Activated naive CD4-positive, alpha-beta T cell (primary cell): ENCODE measurements at regions not wholly inside any gene's neighbourhood (a gene's known extent, or its start where the extent isn't known, plus 50 kb on each side); places are given as distances from the start of the nearest gene placed in this dataset.

ENCODE experiments used
- DNase-seq, 4 experiments: peaks; one replicate each; lab custom pipeline; 2025; lab: John Stamatoyannopoulos, UW

DNA sequence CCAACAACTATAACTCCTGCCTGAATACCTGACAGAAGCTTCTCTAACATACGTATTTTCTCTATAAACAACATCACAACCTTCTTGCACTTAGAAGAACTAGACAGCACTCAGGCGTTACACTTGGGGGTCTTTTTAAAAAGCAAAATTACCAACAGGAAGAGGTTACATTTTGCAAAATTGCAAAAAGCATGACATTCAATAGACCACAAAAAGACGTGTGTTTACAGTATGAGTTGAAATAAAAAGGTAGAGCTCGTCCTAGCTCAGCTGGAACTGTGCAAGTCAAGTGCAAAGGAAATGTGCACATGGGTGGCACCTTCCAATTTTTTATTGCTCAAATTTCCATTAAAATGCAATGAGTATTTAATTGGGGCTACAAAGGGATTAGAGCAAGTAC is 375.2 kb upstream of the HSFY2 start:
- DNase-seq = no peak

DNA sequence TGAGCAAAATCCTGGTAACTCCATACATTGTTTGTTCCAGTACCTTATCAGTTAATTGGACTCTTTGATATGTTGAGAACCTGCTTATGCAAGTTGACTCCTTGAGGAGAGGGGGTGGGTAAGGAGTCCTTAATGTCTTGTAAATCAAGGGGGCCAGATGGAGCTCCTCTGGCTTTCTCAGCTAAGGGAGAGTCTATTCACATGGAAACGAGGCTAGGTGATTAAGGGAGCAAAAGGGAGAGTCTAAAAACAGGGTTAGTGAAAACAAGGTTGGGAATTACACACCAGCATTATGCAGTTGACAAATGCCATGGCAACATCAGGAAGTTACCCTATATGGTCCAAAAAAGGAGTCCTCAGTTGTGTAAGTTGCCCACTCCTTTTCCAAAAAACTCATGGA is 372.8 kb upstream of the HSFY2 start:
- no peak for DNase-seq

- no peak for DNase-seq
Measured at GRCh38 chrY:19142093-19142492, 368.6 kb upstream of the HSFY2 start.

DNA sequence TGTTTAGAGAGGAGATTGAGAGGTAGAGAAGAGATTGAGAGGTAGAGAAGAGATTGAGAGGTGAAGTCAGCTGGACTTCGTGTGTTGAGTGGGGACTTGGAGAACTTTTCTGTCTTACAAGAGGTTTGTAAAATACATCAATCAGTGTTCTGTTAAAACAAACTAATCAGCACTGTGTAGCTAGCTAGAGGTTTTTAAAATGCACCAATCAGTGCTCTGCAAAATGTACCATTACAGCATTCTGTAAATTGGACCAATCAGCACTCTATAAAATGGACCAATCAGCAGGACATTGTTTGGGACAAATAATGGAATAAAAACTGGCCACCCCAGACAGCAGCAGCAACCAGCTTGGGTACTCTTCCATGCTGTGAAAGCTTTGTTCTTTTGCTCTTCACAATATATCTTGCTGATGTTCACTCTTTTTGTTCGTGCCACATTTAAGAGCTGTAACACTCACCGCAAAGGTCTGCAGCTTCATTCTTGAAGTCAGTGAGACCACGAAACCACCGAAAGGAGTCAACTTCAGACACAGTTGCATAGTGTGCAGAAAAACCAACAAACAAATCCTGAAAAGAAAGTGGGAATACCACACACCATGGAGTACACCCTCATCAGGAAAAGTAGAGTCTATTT is 366.9 kb upstream of the HSFY2 start:
- DNase-seq = no peak

- no peak for DNase-seq
Measured at GRCh38 chrY:19134426-19134825, 360.9 kb upstream of the HSFY2 start.

DNA sequence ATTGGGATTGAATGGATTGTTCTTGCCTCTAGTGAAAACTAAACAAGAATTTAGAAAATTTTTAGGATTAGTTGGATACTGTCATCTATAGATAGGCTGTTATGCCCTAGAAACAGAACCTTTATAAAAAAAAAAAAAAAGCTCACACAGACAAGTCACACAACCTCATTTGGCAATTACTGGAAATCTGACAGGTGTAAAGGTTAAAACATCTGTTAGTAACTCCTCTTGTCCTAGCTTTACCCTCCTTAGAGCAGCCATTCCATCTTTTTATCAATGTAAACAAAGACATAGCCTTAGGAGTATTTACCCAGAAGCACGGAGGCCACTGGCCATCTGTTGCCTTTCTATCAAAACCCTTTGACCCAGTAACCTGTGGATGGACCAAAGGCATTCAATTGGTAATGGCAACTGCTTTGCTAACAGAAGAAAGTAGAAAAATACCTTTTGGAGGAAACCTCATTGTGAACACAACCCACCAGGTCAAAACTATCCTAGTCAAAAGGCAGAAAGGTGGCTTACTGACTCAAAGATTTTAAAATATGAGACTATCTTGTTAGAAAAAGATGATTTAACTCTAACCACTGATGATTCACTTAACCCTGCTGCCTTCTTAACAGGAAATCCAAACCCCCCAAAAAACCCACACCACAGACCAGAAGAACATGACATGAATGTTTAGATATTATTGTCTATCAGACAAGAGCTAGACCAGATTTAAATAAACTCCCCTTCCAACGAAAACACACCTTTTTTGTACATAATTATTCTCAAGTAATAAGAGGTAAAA is 357.2 kb upstream of the HSFY2 start:
- DNase-seq = no peak

GRCh38 chrY:19126889-19127288 is 353.4 kb upstream of the HSFY2 start:
- DNase-seq = no peak

DNA sequence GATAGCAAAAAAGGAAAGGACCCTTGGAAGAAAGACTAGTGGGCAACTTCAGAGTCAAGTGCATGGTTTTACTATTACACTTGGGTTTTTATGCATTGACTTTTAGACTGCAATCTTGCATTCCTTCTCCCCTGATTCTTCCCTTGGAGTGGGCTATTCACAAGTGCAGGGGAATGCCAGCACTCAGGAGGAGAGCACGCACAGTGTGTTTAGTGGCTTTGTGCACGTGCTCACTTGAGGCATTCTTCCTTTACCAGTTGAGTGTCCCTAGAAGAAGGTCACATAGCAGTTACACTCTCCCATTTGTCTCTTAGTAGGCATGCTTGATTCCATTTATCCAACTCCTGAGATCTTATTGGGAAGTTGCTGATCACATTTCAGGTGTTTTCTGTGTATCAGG is 351.1 kb upstream of the HSFY2 start:
- no peak for DNase-seq

- DNase-seq = no peak
Measured at GRCh38 chrY:19122450-19122849, 348.9 kb upstream of the HSFY2 start.

DNA sequence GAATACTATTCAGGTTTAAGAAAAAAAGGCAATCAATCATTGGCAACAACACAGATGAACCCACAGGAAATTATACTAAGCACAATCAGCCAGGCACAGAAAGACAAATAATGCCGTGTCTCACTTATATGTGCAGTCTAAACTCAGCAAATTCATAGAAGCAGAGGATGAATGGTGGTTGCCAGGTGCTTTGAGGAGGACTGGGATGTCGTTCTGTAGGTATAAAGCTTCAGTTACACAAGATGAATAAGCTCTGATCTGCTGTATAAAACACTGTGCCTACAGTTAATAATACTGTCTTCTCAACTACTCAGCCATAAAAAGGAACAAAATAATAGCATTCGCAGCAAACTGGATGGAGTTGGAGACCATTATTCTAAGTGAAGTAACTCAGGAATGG is 324.8 kb upstream of the HSFY2 start:
- no peak for DNase-seq

- DNase-seq = no peak
Measured at GRCh38 chrY:19095460-19095859, 321.9 kb upstream of the HSFY2 start.

DNA sequence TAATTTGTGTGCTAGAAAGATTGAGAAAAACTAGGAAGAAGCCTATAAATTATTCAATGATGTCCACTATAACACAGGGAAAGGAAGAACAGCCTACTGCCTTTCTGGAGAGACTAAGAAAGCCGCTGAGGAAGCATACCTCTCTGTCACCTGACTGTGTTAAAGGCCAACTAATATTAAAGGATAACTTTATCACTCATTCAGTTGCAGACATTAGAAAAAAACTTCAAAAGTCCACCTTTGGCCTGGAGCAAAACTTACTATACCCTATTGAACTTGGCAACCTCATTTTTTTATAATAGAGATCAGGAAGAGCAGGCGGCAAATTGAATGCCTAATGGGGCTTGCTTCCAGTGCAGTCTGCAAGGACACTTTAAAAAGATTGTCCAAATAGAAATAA is 309.5 kb upstream of the HSFY2 start:
- DNase-seq = no peak

DNA sequence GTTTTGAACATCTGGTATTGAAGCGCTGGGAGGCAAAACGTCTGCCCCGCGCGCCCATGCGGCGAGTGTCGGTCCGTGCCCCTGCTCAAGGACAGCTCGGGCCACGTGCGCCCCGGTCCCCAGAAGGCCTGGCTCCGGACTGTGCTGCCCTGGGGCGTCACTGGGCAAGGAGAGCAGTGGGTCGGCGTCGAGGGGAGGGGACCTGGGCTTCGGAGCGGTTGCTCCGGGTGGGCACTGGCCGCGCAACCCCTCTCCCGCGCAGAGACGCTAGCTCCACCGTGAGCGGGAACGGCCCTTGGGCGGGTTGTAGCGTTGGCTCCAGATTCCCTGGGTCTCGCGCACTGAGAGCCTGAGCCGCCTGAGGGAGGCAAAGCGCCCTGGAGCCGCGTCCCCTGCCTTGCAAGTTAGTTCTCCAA is 304.2 kb upstream of the HSFY2 start:
- DNase-seq = peak in 1 of 4 experiments; percentile 0

DNA sequence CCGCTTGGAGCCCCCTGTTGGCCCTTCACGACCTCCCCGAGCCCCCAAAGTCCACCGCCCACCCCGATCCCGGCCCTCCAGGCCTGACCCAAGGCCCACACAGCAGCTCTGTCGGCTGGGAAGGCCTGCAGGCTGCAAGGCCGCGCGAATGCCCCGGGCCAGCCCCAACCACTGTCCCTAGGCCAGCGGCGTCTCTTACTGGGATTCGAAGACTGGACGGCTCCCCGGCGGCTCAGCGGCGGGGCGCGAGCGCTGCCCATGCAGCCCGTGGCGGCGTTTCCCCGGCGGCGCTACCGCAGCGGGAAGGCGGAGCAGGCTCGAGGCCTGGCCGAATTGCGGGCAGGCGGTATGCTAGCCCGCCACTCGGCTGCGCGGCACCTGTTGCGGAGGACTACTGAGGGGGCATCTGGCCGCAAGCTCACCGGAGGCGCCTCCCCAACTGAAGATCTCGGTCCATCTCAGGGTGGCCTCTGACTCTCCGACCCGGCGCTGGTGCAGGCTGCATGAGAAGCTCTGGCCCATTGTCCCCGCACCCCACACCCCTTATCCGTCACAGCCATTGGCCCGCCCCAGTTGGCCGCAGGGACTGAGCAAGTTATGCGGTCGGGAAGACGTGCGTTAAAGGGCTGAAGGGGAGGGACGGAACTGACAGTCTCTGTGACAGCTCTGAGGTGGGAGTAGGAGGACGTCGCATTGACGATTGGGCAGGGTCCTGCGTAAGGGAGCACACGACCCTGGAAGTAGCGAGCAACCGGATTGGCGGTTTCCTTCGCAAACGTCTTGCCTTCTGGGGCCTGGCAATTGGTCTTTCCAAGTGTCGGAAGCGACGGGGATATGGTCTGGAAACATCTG is 303.5 kb upstream of the HSFY2 start:
- peak in 2 of 4 experiments; percentile 0 to 7 for DNase-seq

DNA sequence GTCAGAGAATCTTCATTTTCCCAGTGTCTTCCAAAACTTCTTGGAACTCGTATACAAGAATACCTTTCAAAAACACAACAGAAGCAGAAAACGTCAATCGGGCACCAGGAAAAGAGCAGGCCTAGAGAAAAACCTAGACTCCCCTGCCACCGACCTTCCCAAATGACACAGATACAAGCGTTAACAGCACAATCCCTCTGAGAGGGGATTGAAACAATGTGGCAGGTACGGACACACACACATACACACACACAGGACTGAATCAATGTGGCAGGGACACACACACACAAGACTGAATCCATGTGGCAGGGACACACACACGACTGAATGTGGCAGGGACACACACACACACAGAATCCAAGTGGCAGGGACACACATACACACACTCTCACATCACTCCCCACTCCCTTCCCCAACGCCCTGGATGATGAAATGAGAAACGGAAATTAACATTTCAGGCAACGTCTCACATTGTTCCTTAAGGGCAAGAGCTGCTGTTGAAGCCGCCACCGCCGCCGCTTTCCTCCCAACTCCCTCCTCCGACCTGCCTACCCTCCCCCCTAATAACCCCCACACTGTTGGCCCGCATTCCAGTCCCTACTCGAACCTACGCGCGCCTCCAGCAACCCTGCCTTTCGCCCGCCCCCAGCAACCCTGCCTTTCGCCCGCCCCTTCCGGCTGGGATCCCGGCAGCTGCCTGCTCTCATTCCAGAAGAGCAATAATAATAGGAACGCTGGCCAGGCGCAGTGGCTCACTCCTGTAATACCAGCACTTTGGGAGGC is 302.1 kb upstream of the HSFY2 start:
- peak in 1 of 4 experiments; percentile 0 for DNase-seq

- DNase-seq = no peak
Measured at GRCh38 chrY:19067435-19067834, 293.9 kb upstream of the HSFY2 start.

DNA sequence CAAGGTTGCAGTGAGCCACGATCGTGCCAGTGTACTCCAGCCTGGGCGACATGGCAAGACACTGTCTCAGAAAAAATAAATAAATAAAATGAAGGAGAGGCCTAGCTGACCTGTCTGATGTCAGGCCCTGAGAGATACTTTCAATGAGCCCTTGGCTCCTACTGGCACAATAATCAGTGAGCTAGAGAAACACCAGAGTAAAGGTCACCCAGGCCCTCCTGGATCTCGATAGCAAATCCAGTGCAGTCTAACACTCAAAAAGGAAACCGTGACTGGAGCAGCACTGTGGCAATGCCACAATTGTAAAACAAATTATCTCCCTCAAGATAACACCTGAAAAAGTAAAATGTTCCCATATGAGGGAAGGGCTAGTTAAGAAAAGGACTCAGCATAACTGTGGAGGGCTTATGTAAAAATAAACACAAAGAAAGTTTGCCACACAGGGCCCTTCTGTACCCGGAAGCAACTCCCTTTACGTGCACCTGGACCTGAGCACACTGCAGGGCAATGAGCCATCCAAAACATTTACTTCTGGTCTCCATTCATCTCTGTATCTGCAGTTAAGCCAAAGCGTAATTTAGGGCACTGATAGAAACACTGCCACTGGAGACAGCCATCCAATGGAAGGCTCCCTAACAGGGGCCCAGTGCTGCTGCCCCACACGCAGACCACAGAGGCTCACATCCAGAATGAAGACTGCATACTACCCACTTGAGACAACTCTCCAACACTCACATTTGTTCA is 293.1 kb upstream of the HSFY2 start:
- no peak for DNase-seq

- DNase-seq = no peak
Measured at GRCh38 chrY:19065119-19065518, 291.6 kb upstream of the HSFY2 start.

GRCh38 chrY:19059733-19060132 is 286.2 kb upstream of the HSFY2 start:
- no peak for DNase-seq

DNA sequence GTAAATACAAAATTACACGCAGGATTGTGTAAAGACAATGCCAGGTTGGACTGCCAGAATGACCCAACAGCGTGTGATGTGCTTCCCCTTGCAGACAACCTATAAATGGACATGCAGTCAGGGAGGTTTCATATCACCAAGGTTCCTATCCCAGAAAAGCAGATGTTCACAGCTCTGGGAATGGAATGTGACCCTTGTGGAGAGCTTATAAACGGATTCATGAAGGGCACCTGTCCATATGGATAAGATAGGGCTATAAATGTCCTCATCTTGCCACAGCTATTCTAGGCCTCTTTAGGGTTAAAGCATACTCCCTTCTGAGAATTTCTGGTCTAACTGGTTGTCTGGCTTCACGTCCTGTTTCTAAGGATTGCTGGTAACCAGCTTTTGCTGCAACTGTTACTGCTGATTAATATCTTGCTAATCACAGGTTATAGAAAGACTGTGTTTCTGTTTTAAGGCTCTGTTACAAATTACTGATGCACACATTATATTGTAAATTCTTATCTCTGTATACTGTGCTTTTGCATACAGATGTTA is 285.4 kb upstream of the HSFY2 start:
- DNase-seq = no peak

- DNase-seq = no peak
Measured at GRCh38 chrY:19056138-19056469, 282.6 kb upstream of the HSFY2 start.
